PFSK-1 (cell line): ENCODE measurements at regions not wholly inside any gene's neighbourhood (a gene's known extent, or its start where the extent isn't known, plus 50 kb on each side); places are given as distances from the start of the nearest gene placed in this dataset.

Experiments
- FOXP2 ChIP-seq: optimal IDR thresholded peaks from 2 replicates; pipeline ENCODE3; 2011; ENCODE audit warnings: borderline replicate concordance, control low read depth, inconsistent platforms; ENCODE audit not compliant: insufficient read depth; ENCODE audit errors: extremely low read length, extremely low read depth
- POLR2AphosphoS5 ChIP-seq: IDR thresholded peaks from 2 replicates; pipeline ENCODE4 v1.6.1; 2012; ENCODE audit warnings: low read depth, mild to moderate bottlenecking, control low read depth, low read length, moderate library complexity
- SIN3A ChIP-seq: IDR thresholded peaks from 2 replicates; pipeline ENCODE4 v1.6.1; 2012; ENCODE audit warnings: mild to moderate bottlenecking, low read length, moderate library complexity, borderline replicate concordance; ENCODE audit not compliant: insufficient read depth
- TAF1 ChIP-seq: IDR thresholded peaks from 2 replicates; pipeline ENCODE4 v1.6.1; 2012; ENCODE audit warnings: low read length, control low read depth, borderline replicate concordance; ENCODE audit not compliant: insufficient read depth
- TF ChIP-seq, protein P1 (sequence below), 2 experiments: IDR thresholded peaks; 2 replicates each; pipeline versions ENCODE4 v1.6.1 to v1.8.0; 2011 to 2012; ENCODE audit warnings: low read depth in 2 of 2, low read length in 2 of 2, control low read depth in 1 of 2, inconsistent platforms in 1 of 2, mild to moderate bottlenecking in 1 of 2, moderate library complexity in 1 of 2; ENCODE audit not compliant: insufficient read depth in 1 of 2

DNA sequence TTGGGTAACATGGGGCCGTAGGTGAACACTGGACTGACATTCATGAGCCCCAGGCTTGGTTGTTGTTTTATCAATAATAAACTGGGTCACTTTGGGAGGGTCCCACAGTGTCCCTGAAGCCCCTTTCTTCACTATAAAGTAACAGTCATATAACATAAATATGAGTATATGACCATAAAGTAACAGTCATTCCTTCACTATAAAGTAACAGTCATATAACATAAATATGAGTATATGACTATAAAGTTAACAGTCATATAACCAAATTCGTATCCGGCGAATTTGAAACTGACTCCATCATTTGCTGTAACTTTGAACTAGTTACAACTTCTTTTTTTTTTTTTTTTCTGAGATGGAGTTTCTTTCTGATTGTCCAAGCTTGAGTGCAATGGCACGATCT lies 210.3 kb downstream of the KATNAL1 start:
- no peak for TF ChIP-seq FOXP2
- TF ChIP-seq, protein P1, sequence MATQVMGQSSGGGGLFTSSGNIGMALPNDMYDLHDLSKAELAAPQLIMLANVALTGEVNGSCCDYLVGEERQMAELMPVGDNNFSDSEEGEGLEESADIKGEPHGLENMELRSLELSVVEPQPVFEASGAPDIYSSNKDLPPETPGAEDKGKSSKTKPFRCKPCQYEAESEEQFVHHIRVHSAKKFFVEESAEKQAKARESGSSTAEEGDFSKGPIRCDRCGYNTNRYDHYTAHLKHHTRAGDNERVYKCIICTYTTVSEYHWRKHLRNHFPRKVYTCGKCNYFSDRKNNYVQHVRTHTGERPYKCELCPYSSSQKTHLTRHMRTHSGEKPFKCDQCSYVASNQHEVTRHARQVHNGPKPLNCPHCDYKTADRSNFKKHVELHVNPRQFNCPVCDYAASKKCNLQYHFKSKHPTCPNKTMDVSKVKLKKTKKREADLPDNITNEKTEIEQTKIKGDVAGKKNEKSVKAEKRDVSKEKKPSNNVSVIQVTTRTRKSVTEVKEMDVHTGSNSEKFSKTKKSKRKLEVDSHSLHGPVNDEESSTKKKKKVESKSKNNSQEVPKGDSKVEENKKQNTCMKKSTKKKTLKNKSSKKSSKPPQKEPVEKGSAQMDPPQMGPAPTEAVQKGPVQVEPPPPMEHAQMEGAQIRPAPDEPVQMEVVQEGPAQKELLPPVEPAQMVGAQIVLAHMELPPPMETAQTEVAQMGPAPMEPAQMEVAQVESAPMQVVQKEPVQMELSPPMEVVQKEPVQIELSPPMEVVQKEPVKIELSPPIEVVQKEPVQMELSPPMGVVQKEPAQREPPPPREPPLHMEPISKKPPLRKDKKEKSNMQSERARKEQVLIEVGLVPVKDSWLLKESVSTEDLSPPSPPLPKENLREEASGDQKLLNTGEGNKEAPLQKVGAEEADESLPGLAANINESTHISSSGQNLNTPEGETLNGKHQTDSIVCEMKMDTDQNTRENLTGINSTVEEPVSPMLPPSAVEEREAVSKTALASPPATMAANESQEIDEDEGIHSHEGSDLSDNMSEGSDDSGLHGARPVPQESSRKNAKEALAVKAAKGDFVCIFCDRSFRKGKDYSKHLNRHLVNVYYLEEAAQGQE (IDR thresholded peaks at IDR 0.05; ENCODE audit: insufficient read depth in 1 of 2, low read depth in 2 of 2, low read length in 2 of 2): no peak
- TF ChIP-seq POLR2AphosphoS5: no peak

DNA sequence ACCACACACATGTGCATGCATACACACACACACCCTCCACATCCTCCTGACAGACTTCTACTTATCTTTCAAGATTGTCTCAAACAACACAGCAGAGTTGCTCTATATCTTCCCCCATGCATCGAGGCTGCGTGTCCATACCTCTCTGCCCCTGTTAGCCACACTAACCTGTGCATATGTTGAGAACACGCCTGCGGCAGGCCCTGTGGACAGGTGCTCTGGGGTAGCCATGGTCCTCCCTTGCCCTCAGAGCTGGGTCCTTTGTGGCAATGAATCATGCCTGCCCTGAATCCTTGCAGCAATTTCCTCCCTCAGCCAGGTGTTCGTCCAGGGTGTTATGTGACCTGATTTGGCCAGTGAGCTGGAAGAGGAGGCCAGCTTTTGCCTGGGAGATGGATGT lies 213.3 kb downstream of the KATNAL1 start:
- TF ChIP-seq TAF1 (no peak), POLR2AphosphoS5 (no peak), SIN3A (no peak), FOXP2 (no peak)
- TF ChIP-seq, protein P1 (IDR thresholded peaks at IDR 0.05; ENCODE audit: insufficient read depth in 1 of 2, low read depth in 2 of 2, low read length in 2 of 2): no peak

- no peak for TF ChIP-seq POLR2AphosphoS5
- TF ChIP-seq, protein P1 (IDR thresholded peaks at IDR 0.05; ENCODE audit: insufficient read depth in 1 of 2, low read depth in 2 of 2, low read length in 2 of 2): no peak
- no peak for TF ChIP-seq TAF1
- no peak for TF ChIP-seq FOXP2
- no peak for TF ChIP-seq SIN3A
These were observed 214.1 kb downstream of the KATNAL1 start for GRCh38 chr13:30093236-30093635.

GRCh38 chr13:30091691-30092090 lies 215.7 kb downstream of the KATNAL1 start:
- TF ChIP-seq POLR2AphosphoS5 (no peak), SIN3A (no peak), FOXP2 (no peak), TAF1 (no peak)
- TF ChIP-seq, protein P1 (IDR thresholded peaks at IDR 0.05; ENCODE audit: insufficient read depth in 1 of 2, low read depth in 2 of 2, low read length in 2 of 2): no peak

- no peak for TF ChIP-seq POLR2AphosphoS5
- TF ChIP-seq SIN3A: no peak
- TF ChIP-seq FOXP2: no peak
- no peak for TF ChIP-seq TAF1
- TF ChIP-seq, protein P1 (IDR thresholded peaks at IDR 0.05; ENCODE audit: insufficient read depth in 1 of 2, low read depth in 2 of 2, low read length in 2 of 2): no peak
These were observed 216.3 kb downstream of the KATNAL1 start for GRCh38 chr13:30091035-30091434.
